ENCODE measurements at regions not wholly inside any gene's neighbourhood (a gene's known extent, or its start where the extent isn't known, plus 50 kb on each side); places are given as distances from the start of the nearest gene placed in this dataset.
A peak's percentile ranks its signal among the peaks of the same experiment; 100 is the strongest.

DNA sequence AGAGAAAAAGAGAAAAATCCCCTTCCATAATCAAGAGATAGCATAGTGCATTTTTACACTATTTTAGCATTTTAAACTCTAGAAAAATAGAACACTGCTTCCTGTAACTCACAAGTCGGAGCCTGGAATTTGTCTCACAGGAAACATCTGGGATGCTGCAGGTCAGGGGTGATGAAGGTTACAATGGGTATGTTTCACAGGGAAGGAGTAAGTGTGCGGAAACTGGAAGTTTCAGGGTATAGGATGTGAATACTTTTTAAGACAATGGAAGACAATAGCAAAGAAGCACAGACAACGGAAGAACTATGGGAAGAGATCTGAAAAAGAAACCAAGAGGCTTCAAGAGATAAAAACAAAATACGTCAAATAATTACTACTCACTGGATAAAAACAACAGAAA lies 361.0 kb upstream of the MARCKS start:
- no peak for DNase-seq (ENCODE audit: low spot score)
- peak; percentile 39 to 56 for TF ChIP-seq RAD21 (IDR thresholded peaks at IDR 0.05)
- peak; percentile 100 for TF ChIP-seq NR2F2 (IDR thresholded peaks at IDR 0.05)
- peak; percentile 41 for TF ChIP-seq SP1 (IDR thresholded peaks at IDR 0.05)
- TF ChIP-seq RXRA (IDR thresholded peaks at IDR 0.05): peak; percentile 20 to 22
- TF ChIP-seq FOXA1 (IDR thresholded peaks at IDR 0.05): no peak
- Histone ChIP-seq H3K27me3 (ENCODE audit: control insufficient read depth in 4 of 4, insufficient read depth in 4 of 4, low read length in 3 of 4) (no peaks in the 10 kb centered on the region), H3K27ac (ENCODE audit: low read depth in 1 of 2, low read length in 2 of 2) (peak overlapping the region; percentile 21 to 50), H3K36me3 (ENCODE audit: control insufficient read depth in 4 of 4, insufficient read depth in 3 of 4, low read depth in 1 of 4, low read length in 3 of 4) (no peaks in the 10 kb centered on the region), H3K9ac (ENCODE audit: low read depth in 1 of 2, low read length in 2 of 2) (no peak overlapping the region), H3K4me3 (ENCODE audit: low read depth in 1 of 3, low read length in 3 of 3) (no peak overlapping the region), H3K4me1 (ENCODE audit: control insufficient read depth in 4 of 4, insufficient read depth in 4 of 4, low read length in 3 of 4) (no peaks in the 10 kb centered on the region), H3K9me3 (ENCODE audit: control insufficient read depth in 4 of 4, low read length in 3 of 4) (no peaks in the 10 kb centered on the region)
- WGBS: 70% methylated on average over 4 of the region's 4 CpGs

DNA sequence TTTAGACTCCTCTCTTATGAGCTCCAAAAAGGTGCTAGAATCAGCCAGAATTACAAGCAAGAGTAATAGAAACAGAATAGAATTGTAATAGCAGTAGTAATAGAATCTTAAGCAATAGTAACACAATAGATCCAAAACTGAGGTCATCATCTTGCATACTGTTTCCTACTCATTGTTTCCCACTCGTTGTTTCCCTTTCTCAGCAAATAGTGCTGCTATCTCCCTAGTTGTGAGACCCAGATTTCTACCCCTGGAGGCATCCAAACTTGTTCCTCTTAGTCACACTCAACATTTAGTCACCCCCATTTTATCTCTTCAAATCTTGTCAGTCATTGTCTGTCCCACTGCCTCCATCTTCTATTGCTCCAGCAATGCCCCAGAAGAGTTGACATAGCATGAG lies 356.9 kb upstream of the MARCKS start:
- Histone ChIP-seq H3K4me3 (ENCODE audit: low read depth in 1 of 3, low read length in 3 of 3) (no peak overlapping the region), H3K4me1 (ENCODE audit: control insufficient read depth in 4 of 4, insufficient read depth in 4 of 4, low read length in 3 of 4) (no peaks in the 10 kb centered on the region), H3K36me3 (ENCODE audit: control insufficient read depth in 4 of 4, insufficient read depth in 3 of 4, low read depth in 1 of 4, low read length in 3 of 4) (no peaks in the 10 kb centered on the region), H3K27ac (ENCODE audit: low read depth in 1 of 2, low read length in 2 of 2) (no peak overlapping the region), H3K9me3 (ENCODE audit: control insufficient read depth in 4 of 4, low read length in 3 of 4) (no peaks in the 10 kb centered on the region), H3K9ac (ENCODE audit: low read depth in 1 of 2, low read length in 2 of 2) (no peak overlapping the region), H3K27me3 (ENCODE audit: control insufficient read depth in 4 of 4, insufficient read depth in 4 of 4, low read length in 3 of 4) (no peaks in the 10 kb centered on the region)
- no peak for DNase-seq (ENCODE audit: low spot score)
- 52% methylated on average over 1 of the region's 1 CpG for WGBS
- no peak for TF ChIP-seq FOXA2 (IDR thresholded peaks at IDR 0.05)
- no peak for TF ChIP-seq RXRA (IDR thresholded peaks at IDR 0.05)
- no peak for TF ChIP-seq HNF4A (conservative IDR thresholded peaks at IDR 0.05)
- no peak for TF ChIP-seq TAF1 (conservative IDR thresholded peaks at IDR 0.05)
- no peak for TF ChIP-seq HNF4G (IDR thresholded peaks at IDR 0.05)
- no peak for TF ChIP-seq EGR1 (IDR thresholded peaks at IDR 0.05; ENCODE audit: low read depth in 2 of 2)
- TF ChIP-seq RAD21 (IDR thresholded peaks at IDR 0.05): no peak
- TF ChIP-seq FOXA1 (IDR thresholded peaks at IDR 0.05): no peak

DNA sequence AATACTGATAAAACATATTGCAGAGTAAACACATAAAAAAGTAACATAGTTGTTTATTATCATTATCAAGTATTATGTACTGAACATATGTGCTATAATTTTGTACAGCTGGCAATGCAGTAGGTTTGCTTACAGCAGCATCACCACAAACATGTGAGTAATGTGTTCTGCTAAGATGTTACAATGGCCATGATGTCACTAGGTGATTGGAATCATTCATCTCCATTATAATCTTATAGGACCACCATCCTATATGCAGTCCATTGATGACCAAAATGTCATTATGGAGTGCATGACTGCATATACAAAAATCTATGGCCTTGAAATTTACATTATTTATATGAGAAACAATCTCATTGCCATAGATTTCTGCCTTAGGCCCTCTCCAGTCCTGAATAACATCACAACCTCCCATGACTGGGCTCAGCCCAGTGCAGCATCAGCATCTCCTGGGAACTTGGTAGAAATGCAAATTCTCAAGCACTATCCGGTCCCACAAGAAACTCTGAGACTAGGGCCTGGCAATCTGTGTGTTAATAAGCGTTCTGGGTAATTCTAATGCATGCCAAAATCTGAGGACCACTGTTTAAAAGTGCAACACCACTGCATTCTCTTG lies 352.0 kb upstream of the MARCKS start:
- Histone ChIP-seq H3K9me3 (ENCODE audit: control insufficient read depth in 4 of 4, low read length in 3 of 4) (no peaks in the 10 kb centered on the region), H3K9ac (ENCODE audit: low read depth in 1 of 2, low read length in 2 of 2) (no peak overlapping the region), H3K27ac (ENCODE audit: low read depth in 1 of 2, low read length in 2 of 2) (no peak overlapping the region), H3K4me1 (ENCODE audit: control insufficient read depth in 4 of 4, insufficient read depth in 4 of 4, low read length in 3 of 4) (no peaks in the 10 kb centered on the region), H3K27me3 (ENCODE audit: control insufficient read depth in 4 of 4, insufficient read depth in 4 of 4, low read length in 3 of 4) (no peaks in the 10 kb centered on the region), H3K4me3 (ENCODE audit: low read depth in 1 of 3, low read length in 3 of 3) (no peak overlapping the region), H3K36me3 (ENCODE audit: control insufficient read depth in 4 of 4, insufficient read depth in 3 of 4, low read depth in 1 of 4, low read length in 3 of 4) (no peaks in the 10 kb centered on the region)
- TF ChIP-seq GABPA (IDR thresholded peaks at IDR 0.05 in 1 of 2, conservative IDR thresholded peaks at IDR 0.05 in 1 of 2) (no peak), NR2F2 (IDR thresholded peaks at IDR 0.05) (no peak), EGR1 (IDR thresholded peaks at IDR 0.05; ENCODE audit: low read depth in 2 of 2) (no peak), HNF4G (IDR thresholded peaks at IDR 0.05) (no peak), FOXA2 (IDR thresholded peaks at IDR 0.05) (no peak), RXRA (IDR thresholded peaks at IDR 0.05) (no peak), JUND (IDR thresholded peaks at IDR 0.05) (no peak), FOXA1 (IDR thresholded peaks at IDR 0.05) (no peak), HNF4A (conservative IDR thresholded peaks at IDR 0.05) (no peak), SP1 (IDR thresholded peaks at IDR 0.05) (no peak), RAD21 (IDR thresholded peaks at IDR 0.05) (no peak), YY1 (IDR thresholded peaks at IDR 0.05) (no peak), TAF1 (conservative IDR thresholded peaks at IDR 0.05) (no peak)
- TF ChIP-seq, protein P1, sequence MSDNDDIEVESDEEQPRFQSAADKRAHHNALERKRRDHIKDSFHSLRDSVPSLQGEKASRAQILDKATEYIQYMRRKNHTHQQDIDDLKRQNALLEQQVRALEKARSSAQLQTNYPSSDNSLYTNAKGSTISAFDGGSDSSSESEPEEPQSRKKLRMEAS (IDR thresholded peaks at IDR 0.05): no peak
- TF ChIP-seq, protein P2, sequence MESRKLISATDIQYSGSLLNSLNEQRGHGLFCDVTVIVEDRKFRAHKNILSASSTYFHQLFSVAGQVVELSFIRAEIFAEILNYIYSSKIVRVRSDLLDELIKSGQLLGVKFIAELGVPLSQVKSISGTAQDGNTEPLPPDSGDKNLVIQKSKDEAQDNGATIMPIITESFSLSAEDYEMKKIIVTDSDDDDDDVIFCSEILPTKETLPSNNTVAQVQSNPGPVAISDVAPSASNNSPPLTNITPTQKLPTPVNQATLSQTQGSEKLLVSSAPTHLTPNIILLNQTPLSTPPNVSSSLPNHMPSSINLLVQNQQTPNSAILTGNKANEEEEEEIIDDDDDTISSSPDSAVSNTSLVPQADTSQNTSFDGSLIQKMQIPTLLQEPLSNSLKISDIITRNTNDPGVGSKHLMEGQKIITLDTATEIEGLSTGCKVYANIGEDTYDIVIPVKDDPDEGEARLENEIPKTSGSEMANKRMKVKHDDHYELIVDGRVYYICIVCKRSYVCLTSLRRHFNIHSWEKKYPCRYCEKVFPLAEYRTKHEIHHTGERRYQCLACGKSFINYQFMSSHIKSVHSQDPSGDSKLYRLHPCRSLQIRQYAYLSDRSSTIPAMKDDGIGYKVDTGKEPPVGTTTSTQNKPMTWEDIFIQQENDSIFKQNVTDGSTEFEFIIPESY (IDR thresholded peaks at IDR 0.05): no peak
- TF ChIP-seq, protein P3, sequence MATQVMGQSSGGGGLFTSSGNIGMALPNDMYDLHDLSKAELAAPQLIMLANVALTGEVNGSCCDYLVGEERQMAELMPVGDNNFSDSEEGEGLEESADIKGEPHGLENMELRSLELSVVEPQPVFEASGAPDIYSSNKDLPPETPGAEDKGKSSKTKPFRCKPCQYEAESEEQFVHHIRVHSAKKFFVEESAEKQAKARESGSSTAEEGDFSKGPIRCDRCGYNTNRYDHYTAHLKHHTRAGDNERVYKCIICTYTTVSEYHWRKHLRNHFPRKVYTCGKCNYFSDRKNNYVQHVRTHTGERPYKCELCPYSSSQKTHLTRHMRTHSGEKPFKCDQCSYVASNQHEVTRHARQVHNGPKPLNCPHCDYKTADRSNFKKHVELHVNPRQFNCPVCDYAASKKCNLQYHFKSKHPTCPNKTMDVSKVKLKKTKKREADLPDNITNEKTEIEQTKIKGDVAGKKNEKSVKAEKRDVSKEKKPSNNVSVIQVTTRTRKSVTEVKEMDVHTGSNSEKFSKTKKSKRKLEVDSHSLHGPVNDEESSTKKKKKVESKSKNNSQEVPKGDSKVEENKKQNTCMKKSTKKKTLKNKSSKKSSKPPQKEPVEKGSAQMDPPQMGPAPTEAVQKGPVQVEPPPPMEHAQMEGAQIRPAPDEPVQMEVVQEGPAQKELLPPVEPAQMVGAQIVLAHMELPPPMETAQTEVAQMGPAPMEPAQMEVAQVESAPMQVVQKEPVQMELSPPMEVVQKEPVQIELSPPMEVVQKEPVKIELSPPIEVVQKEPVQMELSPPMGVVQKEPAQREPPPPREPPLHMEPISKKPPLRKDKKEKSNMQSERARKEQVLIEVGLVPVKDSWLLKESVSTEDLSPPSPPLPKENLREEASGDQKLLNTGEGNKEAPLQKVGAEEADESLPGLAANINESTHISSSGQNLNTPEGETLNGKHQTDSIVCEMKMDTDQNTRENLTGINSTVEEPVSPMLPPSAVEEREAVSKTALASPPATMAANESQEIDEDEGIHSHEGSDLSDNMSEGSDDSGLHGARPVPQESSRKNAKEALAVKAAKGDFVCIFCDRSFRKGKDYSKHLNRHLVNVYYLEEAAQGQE (IDR thresholded peaks at IDR 0.05): no peak
- TF ChIP-seq, protein P4, sequence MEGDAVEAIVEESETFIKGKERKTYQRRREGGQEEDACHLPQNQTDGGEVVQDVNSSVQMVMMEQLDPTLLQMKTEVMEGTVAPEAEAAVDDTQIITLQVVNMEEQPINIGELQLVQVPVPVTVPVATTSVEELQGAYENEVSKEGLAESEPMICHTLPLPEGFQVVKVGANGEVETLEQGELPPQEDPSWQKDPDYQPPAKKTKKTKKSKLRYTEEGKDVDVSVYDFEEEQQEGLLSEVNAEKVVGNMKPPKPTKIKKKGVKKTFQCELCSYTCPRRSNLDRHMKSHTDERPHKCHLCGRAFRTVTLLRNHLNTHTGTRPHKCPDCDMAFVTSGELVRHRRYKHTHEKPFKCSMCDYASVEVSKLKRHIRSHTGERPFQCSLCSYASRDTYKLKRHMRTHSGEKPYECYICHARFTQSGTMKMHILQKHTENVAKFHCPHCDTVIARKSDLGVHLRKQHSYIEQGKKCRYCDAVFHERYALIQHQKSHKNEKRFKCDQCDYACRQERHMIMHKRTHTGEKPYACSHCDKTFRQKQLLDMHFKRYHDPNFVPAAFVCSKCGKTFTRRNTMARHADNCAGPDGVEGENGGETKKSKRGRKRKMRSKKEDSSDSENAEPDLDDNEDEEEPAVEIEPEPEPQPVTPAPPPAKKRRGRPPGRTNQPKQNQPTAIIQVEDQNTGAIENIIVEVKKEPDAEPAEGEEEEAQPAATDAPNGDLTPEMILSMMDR (IDR thresholded peaks at IDR 0.05; ENCODE audit: low read depth, low read length, missing input control): no peak
- TF ChIP-seq, protein P5, sequence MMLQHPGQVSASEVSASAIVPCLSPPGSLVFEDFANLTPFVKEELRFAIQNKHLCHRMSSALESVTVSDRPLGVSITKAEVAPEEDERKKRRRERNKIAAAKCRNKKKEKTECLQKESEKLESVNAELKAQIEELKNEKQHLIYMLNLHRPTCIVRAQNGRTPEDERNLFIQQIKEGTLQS (IDR thresholded peaks at IDR 0.05): no peak
- no peak for DNase-seq (ENCODE audit: low spot score)
- WGBS: 96% methylated on average over 2 of the region's 2 CpGs
